ENCODE measurements at regions not wholly inside any gene's neighbourhood (a gene's known extent, or its start where the extent isn't known, plus 50 kb on each side); places are given as distances from the start of the nearest gene placed in this dataset.
A peak's percentile ranks its signal among the peaks of the same experiment; 100 is the strongest.

DNA sequence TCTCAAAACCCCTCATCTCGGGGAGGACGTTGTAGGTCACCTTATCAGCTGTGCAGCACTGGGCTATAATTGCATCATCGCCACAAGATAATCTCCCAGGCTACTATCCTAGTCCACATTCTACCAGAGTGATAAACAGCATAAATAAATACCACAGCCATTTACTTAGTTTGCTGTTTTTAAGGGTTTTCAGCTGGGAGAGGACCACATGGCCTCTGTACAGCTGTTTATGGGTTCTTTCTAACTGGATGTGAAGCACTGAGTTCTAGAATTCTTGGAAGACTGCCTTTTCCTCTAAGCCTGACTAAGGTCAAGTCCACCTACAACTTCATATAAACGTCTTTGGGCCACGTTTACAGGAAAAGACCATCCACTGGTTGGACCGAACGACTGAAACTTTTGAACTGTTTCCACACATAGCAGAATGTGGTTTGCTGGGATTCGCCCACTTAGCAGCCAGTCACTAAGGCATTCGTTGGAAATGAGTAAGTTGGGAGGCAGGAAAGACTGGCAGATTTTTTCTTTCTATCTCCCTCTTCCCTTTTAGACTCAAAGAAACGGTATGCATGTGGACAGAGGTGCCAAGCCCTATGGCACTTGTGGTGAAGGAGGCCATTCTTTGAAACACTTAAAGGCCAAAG lies 752.5 kb upstream of the SGCG start:
- no peak for DNase-seq (ENCODE audit: low spot score)

DNA sequence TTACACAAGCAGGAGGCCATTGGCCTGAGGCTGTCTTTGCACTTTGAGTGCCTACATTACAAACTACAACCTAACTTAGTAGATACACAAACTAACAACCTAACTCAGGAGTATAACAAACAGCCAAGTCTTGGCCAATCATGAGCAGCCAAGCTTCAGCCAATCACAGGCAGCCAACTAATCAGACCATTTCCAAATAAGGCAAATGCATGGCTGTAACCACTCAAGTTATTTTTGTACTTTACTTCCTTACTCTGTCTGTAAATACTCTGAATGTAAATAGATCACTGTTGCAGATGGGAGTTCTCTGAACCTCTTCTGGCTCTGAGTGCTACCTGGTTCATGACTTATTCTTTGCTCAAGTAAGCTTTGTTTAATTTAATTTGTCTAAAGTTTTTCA lies 748.1 kb upstream of the SGCG start:
- DNase-seq (ENCODE audit: low spot score), result no peak

DNA sequence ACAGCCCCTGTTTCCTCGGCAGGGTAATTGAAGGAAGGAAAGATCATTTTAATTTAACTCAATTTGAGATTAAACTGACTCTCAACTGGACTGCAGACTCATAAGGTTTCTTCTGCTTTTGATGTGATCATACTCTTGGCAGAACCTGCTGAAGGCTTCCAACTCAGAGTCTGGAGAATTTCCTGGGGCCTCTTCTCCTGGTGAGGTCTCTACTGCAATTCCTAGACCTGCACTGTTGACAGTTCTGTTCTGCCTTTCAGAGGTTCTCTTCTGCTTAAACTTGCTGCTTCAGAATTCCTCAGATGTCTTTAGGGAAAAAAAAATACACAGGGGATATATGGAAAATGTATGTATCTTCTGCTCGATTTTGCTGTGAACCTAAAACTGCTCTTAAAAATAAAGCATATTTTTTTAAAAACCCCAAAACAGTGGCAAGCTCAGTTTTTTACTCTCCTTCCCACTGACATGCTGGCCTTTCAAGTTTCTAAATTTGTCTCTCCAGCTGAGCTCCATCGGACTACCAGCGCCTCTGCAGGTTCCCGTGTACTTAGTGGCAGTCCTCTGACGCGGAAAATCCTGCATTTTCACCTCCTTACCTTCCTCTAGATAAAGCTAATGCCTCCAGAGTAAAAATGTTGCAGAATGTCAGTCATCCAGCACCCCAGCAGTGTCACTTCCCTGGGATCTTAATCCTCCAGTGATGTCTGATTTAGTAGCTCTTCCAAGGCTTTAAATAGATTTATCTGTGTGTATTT lies 733.5 kb upstream of the SGCG start:
- no peak for DNase-seq (ENCODE audit: low spot score)

DNA sequence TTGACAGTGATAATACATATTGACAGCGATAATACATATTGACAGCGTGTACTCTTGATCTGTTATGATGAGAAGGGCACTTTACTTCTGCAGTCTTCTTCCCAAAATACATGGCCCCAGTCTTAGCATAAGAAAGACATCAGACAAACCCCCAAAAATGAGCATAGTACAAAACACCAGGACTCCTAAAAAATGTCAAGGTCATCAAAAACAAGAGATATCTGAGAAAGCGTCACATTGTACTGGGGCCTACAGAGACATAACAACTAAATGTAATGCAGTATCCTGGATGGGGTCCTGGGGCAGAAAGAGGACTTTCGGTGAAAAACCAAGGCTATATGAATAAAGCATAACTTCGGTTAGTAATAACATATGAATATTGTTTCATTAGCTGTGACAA lies 731.5 kb upstream of the SGCG start:
- DNase-seq (ENCODE audit: low spot score), result no peak

DNA sequence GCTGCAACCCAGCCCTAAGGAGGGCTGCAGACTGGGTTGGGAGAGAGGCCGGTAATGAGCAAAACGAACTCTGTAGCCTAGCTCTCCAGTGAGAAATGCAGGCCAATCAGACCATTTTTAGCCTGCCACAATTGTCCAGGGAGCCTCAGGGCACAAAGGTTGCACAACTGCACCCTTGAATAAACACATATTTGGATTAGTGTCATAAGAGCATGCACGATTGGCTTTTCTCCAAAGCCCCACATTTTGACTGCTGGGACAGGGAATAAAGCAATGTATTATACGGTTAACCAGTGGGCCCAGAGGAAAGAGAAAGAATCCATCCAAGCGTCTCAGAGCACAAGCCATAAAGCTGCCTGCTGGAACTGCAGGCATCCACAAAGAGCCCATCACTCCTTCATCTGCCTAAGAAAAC lies 729.4 kb upstream of the SGCG start:
- no peak for DNase-seq (ENCODE audit: low spot score)

DNA sequence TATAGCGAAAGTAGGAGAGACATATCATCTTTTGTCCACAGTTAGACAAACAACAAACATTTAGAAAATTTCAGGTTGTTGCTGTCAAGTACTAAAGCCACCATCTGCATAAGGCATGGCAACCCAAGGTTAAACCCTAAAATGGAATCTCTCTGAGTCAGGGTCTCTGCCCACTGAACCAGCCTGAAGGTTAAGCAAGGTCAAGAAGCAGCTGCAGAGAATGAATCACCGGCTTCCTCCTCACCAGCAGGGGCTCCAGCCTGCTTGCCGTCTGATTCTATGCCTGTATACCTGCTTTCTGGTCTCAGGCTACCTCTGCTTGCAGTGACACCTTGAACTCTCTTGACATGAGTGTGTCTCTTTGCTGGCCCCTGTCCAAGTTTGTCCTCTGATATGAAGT lies 726.2 kb upstream of the SGCG start:
- no peak for DNase-seq (ENCODE audit: low spot score)

DNA sequence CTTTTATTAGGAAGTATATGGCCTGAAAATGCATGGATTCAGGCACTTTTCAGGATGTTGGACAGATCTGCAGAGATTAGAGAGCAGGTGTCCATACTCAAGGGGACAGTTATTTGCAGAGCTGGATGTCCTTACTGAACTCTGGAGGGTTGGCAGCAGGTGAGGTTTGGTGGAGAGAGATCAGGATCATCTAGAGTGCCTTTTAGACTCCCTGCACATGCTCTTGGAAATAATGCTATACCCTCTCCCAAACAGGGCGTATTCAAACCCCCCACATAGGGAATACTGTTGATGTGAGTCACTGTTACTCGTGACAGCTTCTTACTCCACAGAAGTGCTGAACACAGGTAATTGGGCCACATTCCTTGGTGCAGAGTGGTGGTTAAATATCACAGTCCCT lies 725.7 kb upstream of the SGCG start:
- DNase-seq (ENCODE audit: low spot score), result no peak

DNA sequence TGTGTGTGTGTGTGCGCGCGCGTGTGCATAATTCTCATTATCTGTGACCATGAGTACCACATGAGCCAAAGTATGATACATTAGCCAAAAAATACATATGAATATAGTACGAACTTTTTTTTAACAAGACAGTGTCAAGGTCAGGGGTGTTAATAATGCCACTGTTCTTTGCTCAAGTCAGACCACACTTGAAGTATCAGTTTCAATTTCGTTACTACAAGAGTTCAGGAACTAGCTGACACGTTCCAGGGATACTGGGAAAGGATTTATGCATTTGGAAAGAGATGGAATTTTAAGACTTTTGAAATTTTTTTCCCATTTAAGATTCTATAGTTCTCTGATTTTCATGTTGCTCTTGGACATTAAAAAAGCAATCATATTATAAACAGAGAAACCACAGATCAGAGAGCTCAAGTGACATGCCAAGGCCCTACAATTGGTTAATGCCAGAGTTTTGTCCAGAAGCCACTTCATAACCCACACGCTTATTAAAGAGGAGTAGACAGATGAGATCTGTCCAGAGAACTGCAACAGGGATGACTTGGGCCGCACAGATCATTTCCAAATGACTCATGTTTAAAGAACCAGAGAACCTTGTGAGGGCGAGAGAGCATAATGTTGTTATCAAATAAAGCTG lies 718.8 kb upstream of the SGCG start:
- no peak for DNase-seq (ENCODE audit: low spot score)

DNA sequence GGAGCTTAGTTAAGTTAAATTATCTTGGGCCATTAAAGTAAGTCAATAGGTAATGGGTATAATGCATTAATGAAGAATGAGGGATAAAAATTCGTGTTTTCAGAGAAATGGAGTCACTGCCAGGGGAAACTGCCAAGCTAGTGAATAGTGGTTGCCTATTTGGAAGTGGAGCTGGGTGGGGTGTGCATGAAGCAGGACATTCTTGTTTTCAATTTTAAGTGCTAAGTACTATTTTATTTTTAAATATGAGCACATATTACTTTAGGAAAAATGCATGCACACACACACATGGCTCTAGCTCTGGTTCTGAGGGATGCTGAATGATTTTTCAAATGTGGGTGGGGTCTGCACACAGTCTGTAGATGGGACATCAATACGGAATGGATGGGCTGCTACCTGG lies 717.7 kb upstream of the SGCG start:
- DNase-seq (ENCODE audit: low spot score), result no peak

DNA sequence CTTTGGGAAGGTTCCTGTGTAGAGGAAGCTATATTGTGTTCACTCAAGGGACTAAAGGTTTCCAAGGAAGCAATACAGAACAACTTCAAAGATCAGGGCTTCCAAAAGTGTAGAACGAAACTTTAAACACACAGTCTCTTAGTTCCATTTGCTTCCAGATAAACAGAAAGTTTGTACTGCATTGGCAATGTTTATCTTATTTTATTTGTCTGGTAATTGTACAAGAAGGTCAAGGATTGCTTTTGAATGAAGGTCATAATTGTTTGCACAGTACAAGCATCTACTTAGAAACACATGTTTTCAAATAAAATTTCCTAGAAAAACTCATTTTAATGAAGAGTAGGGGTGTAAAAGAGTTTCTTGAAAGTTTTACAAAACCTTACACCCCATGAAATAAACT lies 712.7 kb upstream of the SGCG start:
- DNase-seq (ENCODE audit: low spot score), result no peak

DNA sequence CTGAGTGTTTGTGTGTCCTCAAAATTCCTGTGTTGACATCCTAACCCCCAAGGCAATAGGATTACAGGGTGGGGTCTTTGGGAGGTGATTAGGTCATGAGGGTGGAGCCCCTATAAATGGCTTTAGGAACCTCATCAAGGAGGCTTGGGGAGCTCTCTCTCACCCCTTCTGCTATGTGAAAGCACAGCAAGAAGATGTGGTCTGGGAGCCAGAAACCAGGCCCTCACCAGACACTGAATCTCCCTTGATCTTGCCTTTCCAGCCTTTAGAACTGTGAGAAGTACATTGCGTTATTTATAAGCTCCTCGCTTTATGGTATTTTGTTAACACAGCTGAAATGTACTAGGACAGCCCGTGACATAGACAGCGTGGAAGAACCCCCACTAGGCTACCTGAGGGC lies 712.0 kb upstream of the SGCG start:
- no peak for DNase-seq (ENCODE audit: low spot score)

DNA sequence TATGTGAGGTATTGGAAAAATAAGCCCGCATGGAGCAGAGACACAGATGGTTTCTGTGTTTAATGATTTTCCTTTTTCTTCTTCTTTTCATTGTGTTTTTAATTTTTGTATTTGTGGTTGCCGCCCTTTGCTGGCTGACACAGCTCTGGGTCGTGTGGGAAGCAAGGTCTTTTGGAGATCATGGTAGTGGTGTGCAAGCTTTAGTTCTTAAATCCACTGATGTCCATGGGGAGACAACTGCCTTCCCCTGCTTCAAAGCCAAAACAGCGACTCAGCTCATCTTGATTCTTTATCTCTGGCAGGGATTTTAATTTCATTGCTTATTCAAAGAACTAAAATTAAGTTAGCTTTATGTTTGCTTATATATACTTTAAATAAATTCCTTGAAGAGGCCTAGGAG lies 711.3 kb upstream of the SGCG start:
- no peak for DNase-seq (ENCODE audit: low spot score)

DNA sequence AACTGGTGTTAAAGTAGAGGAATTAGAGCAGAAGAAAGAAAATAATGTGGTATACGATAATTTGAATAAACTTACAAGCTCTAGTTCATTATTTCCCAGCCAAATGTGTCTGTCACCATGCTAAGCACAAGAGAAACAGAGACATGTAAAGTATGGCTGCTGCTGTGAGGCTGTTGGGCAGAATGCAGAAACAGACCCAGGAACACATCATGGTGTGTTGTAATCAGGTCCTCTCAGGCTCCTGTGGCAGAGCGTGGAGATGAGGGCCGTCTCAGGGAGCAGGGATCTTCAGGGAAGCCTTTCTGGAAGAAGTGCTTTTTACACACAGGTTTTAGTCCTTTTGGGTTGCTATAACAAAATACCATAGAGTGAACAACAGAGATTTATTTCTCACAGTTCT lies 710.7 kb upstream of the SGCG start:
- no peak for DNase-seq (ENCODE audit: low spot score)

DNA sequence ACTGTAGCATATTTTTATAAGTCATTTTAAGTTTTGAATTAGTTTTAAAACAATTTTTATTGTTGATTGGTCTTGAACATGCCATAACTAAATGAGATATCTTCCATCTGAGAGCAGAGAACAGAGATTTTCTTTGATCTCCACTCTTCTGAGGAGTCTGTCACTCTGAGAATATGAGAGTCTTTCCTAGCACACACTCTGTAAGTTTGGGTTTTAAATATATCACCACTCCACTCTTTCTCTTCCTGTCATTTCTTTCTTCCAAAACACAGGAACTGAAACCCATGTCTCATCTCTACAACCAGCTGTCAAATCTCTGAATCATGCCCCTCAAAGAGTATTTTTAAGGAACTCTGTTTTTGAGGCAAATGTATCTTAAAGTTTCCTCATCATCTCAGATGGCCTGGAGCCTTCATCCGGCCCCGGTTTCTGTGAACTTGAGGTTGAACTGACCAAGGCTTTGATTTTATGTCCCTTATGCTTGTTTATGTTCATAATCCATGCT lies 698.2 kb upstream of the SGCG start:
- no peak for DNase-seq (ENCODE audit: low spot score)

DNA sequence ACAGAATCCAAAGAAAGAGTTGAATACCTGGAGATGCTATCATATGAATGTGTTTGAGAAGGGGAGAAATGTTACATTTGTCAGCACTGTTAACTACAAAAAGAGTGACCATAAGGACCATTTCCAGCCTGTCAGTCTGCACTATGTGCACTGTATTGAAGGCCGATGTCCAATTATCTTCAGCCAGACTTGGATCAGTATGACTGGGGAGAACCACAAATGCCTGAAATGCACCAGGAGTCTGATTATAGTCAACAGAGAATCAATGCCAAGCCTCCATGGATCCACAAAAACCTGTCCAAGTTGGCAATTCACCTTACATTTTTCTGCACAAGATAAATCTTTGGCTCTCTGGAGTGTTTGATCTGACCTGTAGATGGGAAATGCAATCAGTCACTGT lies 697.5 kb upstream of the SGCG start:
- peak; percentile 90 for DNase-seq (ENCODE audit: low spot score)

DNA sequence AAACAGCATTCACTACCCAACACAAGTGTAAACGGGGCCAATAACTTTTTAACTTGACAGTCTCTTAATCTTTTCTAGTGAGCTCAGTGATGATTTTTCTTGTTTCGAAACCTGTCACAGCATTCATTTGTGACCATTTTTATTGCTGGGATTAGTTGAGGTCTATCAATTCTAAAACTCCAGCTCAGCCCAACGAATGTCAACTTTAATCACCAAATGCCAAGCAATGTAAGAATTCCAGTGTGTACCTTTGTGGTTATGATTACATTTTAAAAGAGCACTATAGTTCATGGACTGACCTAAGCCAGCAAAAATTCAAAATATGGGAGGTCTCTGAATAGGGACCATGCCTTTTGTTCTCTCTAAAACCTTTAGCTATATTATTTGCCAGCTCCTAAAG lies 694.3 kb upstream of the SGCG start:
- no peak for DNase-seq (ENCODE audit: low spot score)

DNA sequence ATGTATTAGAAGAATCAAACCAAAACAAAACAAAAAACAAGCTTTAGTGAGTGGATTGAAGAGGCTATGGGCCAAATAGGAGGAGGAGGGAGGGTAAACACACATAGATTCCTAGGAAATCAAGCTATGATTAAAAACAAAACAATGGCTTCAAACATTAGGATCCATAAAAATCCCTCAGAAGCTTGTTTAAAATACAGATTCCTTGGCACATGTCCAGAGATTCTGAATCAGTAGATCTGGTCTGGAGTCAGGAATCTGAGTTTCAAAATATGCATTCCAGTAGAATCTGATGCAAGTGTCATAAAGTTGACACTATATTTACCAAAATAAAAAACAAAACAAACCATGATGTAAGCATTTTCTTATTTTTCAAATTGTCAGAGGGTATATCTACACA lies 692.8 kb upstream of the SGCG start:
- no peak for DNase-seq (ENCODE audit: low spot score)

DNA sequence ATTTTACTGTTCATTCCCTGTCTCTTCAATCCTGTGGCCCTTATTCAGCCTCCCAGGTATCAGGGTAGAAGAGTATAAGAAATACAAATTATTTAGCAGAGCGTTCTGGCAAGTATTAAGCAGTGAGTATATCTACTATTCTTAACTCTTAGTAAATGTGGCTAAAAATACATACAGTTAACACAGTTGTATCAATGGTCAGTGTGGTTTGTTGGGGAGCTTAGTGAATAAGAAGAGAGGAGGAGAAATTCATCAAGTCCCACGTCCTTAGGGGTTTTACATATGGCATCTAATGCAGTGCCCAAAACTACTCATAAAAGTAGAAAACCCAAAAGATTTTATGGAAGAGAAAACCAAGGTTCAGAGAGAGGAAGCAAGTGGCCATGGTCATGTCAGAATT lies 691.0 kb upstream of the SGCG start:
- no peak for DNase-seq (ENCODE audit: low spot score)

DNA sequence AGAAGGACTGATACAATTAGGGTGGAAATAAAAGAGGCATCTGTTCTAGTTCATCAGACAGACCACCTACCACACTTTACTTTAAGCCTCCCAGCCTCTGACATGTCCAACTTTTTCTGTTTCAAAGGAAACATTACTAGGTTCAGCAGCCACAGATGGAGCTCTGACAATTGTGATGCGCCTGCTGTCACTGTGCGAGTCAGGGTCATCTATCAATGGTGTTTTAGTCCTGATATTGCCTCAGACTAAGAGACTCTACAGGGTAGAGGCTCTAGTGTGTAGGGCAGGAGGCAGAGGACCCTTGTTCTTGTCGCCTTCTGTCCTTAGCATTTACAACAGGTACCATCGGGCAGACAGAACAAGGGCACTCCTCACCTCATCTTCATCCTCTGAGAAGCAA lies 685.0 kb upstream of the SGCG start:
- no peak for DNase-seq (ENCODE audit: low spot score)

DNA sequence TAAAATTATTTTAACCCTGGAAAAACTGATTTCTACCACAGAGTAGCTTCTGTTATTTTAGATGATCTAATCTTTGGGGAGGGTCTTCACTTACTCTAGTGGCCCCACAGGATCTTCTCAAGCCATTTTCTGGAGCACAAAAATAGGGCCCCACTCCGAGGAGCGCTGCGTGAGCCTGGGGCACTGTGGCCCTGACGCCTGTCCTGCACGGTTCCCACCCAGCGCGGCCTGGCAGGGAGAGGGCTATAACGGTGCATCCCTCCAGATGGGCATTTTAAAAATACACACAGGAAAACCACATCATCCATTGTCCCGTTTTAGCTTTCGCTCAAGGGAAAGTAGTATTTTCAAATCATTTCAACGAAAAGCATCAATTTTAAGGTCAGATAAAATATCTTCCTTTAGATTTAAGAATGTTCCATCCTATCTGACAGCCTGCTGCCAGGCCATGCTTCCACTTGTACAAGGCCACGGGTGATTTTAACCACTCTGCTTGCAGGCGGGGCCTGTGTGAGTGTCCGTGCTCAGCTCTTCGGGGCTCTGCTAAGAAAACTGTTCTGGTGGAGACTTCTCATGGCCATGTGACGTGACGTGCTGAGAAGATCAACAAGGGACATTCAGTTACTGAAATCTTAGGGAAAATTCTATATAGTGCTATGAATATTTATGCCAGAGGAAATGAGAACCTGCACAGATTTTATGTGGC lies 683.8 kb upstream of the SGCG start:
- no peak for DNase-seq (ENCODE audit: low spot score)

DNA sequence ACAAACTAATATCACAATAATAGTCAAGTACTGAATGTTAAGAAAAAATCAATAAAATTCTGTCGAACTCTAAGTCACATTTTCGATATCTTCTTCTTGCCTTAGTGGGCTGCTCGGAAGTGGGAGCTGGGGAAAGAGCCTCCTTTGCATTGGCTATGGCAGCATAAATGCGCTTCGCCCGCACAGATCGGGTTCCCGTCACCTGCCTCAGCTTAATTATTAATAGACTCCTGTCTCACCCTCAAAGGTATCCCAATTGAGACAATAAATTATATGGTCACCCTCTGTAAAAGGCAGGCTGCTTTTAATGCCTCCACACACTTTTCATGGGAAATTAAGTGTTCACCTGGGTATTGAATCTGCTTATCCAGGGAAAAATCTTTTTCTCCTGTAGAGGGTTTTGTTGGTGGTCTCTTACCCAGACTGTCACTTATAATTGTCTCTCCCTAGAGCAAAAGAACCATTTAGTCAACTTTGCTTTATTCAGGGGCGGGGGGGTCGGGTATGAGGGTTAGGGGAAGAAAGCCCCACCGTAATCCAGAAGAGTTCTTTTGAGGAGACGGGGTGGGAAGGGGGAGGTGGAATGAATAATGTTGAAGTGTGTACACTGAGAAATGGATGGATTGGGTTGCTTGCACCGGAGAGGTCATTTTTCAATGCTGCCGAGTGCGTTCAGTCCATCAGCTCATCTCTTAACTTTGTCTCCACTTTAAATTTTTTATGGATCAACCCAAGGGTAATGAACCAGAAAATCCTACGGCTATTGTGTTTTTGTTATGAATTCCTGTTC lies 682.6 kb upstream of the SGCG start:
- no peak for DNase-seq (ENCODE audit: low spot score)

DNA sequence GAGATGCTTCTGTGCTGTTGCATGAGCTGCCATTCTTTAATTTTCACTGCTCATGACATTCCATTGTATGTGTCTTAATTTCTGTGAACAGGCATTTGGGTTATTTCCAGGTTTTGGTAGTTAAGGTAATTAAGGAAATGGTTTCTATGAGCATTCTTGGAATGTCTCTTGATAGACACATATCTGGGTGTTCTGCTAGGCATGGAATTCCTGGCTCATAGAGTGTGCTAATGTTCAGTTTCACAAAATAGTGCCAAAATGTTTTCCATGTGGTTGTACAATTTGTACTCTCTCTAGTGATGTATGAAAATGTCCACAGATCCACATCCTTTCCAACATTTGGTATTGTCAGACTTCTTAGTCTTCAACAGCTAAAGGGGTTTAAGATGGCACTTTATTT lies 680.9 kb upstream of the SGCG start:
- DNase-seq (ENCODE audit: low spot score), result no peak

All from cerebellar cortex (tissue), 1 donor.